SW 1271 (cell line): ENCODE measurements at regions not wholly inside any gene's neighbourhood (a gene's known extent, or its start where the extent isn't known, plus 50 kb on each side); places are given as distances from the start of the nearest gene placed in this dataset.
"Not testable (repeated sequence)": the region's sequence is repeated elsewhere in the genome, so short reads cannot be mapped to it uniquely, and the experiment has no call there.

Source experiments
- DNase-seq, 2 experiments: peaks; one replicate each; lab custom pipeline; 2025; lab: John Stamatoyannopoulos, UW

DNA sequence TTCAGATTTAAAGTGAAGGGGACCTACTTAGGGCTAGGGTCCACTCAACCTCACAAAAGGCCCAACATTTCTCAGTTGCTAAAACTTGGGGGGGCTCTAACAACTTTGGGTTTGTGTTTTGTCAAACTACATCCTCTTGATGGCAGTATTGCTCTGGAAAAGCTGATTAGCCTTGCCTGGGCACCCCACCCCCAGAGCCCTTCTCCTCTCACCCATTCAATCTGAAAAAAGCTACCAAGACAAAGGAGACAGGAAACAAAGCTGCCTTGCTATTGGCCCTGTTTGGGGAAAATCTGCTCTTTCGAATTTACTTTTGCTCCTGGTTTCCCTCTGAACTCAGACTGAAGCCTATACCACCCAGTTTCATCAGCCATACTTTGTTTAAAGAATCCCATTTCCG is 195.2 kb upstream of the STK26 start:
- peak in 1 of 2 experiments; percentile 0 for DNase-seq

DNA sequence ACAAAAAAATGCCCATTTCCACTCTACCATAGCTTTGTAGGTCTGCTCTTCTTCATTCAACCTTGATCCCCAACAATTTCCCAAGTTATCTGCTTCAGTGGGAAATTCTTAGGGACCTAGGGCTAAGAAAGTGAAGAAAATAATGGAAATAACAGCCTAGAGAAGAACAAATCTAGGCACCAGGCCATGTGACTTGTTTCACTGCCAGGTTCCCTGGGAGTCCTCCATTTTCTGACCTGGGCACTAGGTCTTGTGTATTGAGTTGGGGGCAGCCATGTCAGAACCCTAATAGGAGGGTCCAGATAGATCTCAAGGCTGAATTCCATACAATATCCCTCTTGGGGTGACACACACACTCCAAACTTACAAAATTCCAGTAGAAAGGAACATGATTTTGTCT is 194.6 kb upstream of the STK26 start:
- DNase-seq, result no peak

- peak in 1 of 2 experiments; percentile 2 for DNase-seq
These were observed 192.5 kb upstream of the STK26 start for GRCh38 chrX:131830400-131831184.

- DNase-seq, result no peak
These were observed 191.9 kb upstream of the STK26 start for GRCh38 chrX:131831185-131831520.

DNA sequence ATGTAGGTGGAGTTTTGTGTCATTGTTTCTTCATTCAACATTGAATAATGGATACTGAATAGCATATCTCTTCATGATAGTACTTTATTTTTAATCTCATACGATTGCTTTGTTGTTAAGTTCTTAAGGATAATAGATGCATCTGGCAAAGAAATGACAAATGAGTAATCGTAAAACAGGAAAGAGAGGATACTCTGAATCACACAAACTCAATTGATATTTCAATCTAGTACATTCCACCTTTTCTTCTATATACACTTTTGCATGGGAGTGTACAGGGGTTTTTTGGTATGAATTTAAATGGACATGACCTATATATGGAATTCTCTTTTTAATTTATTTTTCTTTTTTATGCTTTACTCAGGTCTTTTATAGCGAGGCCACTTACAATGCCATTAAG is 186.9 kb upstream of the STK26 start:
- DNase-seq, result no peak

- DNase-seq, result no peak
These were observed 185.8 kb upstream of the STK26 start for GRCh38 chrX:131837325-131837724.

DNA sequence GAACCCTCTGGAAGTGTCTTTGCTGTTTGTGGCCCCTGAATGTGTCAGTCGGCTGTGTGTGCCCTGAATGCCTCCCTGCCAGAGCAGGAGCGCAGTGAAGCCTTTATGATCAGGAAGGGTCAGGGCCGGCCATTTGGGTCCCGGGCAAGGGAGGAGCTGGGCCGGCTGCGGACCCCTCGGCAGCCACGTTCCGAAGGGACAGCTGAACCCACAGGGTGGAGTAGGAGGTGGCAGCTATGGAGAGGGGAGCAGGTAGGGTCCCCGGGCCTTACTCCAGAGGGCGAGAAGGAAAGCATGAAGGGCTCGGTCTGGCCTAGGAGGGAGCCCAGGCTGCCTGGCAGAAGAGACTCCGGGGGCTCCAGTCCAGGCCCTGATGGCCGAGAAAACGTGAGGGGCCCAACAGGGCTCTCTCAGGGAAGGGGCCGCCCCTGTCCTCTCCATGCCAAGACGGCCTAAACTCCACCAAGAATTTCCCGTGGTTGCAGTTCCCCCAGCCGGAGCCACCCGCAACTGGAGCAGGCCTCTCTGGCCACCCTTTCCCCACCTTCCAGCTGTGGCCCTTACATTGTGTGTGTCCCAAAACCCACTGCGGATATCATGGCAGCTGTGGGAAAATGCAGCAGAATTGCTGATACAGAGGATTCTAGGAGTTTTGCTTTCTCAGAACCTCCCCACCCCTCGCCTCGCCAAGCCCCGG is 182.2 kb upstream of the STK26 start:
- DNase-seq, result no peak

GRCh38 chrX:131841496-131842437 is 181.3 kb upstream of the STK26 start:
- DNase-seq, result peak; percentile 3 to 8

DNA sequence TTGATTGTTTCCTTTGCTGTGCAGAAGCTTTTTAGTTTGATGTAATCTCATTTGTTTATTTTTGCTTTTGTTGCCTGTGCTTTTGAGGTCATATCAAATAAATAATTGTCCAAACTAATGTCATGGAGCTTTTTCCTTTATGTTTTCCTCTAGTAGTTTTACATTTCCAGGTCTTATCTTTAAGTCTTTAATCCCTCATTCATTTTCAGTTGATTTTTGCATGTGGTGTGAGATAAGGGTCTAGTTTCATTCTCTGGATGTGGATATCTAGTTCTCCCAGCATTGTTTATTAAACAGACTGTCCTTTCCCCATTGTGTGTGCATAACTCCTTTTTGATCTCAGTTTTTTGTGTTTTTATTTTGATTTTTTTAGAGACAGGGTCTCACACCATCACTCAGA is 179.1 kb upstream of the STK26 start:
- no peak for DNase-seq

DNA sequence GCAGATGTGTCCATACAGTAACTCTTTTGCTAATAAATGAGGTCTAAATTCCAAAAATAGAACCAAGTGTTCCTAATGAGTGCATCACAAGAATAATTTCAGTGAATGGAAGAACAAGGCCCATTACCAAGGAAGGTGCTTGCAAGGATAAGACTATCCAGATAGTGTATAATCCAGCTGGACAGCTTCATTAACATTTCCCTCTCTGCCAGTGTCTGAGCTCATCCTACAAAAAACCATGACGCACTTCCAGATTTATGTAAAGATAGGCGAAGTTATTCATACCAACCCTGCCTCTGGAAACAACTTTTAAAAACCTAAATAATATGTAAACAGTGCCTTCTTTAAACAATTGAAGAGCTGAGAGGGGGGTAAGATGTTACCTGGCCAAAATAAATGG is 177.9 kb upstream of the STK26 start:
- DNase-seq, result no peak

- no peak for DNase-seq
These were observed 177.3 kb upstream of the STK26 start for GRCh38 chrX:131845771-131846170.

DNA sequence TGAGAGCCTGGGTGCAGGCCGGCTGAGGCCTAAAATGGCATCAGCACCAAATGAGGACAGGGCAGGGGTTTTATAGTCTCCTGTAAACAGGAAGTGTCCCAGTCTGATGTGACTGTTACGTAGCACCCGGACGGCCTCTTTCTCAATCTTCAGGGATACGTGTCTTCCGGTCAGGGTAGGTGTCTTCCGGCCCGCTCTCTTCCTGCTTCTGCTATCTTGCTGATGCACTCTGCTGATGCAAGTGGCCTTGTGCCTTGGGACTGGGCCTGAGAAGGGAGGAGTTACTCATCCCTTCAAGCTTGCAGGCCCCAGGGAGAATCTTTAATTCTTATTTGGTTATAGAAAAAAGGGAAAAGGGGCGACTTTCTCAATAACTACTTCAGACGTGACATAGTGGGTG is 172.1 kb upstream of the STK26 start:
- DNase-seq, result not testable (repeated sequence)

DNA sequence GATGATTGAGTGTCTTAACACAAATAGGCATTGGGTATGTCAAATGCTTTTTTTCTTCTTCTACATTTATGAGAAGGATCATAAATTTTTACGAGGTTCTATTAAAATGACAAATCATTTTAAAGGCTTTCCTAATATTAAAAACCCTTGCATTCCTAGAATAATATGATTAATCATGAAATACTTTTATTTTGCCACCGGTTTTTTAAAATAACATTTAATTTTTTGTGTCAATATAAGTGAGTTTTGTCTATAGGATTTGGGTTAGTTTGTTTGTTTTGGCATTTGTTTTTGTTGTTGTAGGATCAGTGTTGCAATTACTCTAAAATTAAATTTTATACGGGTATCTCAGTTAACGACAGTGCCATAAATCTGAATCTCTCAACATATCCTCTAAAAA is 169.7 kb upstream of the STK26 start:
- DNase-seq, result no peak

DNA sequence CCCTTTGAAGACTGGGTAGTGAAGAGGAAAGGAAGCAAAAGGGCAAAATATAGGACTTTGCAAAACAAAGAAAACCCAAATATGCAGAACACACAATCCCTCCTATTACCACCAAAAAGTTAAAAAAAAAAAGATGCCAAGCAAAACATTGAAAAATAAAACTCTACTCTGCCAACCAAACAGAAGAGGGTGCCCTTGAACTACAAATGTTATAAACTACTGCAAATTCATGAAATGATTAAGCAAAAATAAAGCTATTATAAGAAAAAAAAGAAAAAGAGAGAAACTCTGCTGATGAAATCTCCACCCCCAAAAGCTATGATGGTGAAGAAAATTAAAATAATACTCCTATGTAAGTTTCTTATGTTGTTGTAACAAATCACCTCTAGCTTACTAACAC is 168.5 kb upstream of the STK26 start:
- peak in 1 of 2 experiments; percentile 1 for DNase-seq

GRCh38 chrX:131861088-131861787 is 161.9 kb upstream of the STK26 start:
- no peak for DNase-seq

GRCh38 chrX:131862321-131862720 is 160.8 kb upstream of the STK26 start:
- DNase-seq, result no peak

DNA sequence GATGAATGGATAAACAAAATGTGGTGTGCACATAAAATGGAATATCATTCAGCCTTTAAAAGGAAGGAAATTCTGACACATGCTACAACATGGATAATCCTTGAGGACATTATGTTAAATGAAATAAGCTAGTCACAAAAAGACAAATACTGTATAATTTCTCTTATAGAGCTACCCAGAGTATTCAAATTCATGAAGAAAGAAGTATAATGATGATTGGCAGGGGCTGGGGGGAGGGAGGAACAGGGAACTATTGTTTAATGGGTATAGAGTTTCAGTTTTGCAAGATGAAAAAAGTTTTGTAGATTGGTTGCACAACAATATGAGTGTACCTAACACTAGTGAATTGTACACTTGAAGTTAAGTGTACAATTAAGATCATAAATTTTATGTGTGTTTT is 153.9 kb upstream of the STK26 start:
- DNase-seq, result no peak

GRCh38 chrX:131874300-131874699 is 148.8 kb upstream of the STK26 start:
- no peak for DNase-seq

DNA sequence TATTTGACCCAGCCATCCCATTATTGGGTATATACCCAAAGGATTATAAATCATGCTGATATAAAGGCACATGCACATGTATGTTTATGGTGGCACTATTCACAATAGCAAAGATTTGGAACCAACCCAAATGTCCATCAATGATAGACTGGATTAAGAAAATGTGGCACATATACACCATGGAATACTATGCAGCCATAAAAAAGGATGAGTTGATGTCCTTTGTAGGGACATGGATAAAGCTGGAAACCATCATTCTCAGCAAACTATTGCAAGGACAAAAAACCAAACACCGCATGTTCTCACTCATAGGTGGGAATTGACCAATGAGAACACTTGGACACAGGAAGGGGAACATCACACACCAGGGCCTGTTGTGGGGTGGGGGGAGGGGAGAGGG is 147.3 kb upstream of the STK26 start:
- not testable (repeated sequence) for DNase-seq

DNA sequence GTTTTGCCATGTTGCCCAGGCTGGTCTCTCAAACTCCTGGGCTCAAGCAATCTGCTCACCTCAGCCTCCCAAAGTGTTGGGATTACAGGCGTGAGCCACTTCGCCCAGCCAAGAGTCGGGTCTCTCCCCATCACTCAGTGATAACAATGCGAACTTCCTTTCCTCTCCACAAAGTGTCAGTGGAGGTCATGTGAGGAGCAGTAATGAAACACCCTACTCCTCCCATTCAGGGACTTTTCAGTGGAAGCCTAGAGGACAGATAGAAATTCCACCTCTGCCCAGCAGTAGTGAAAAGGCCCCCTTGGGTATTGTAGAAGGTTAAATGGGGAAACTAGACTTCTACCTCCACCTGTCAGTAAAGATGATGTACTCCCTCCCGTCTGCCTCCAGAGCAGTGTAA is 141.9 kb upstream of the STK26 start:
- no peak for DNase-seq

DNA sequence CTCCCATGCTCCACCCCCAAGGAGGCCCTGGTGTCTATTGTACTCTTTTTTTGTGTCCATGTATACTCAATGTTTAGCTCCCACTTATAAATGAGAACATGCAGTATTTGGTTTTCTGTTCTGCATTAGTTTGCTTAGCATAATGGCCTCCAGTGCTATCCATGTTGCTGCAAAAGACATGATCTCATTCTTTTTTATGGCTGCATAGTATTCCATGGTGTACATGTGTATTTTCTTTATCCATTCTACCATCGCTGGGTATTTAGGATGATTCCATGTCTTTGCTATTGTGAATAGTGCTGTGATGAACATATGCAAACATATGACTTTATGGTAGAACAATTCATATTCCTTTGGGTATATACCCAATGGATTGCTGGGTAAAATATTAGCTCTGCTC is 138.1 kb upstream of the STK26 start:
- DNase-seq, result not testable (repeated sequence)

DNA sequence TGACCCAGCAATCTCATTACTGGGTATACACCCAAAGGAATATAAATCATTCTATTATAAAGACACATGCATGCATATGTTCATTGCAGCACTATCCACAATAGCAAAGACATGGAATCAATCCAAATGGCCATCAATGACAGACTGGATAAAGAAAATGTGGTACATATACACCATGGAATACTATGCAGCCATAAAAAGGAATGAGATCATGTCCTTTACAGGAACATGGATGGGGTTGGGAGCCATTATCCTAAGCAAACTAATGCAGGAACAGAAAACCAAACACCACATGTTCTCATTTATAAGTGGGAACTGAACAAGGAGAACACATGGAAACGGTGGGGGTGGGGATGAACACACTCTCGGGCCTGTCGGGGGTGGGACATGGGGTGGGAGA is 129.2 kb upstream of the STK26 start:
- DNase-seq, result not testable (repeated sequence)
